Stimulated activated CD4-positive, alpha-beta T cell treated with anti-CD3 and anti-CD28 coated beads, Interleukin-15, amount 100 ng/mL, for 24 hours (primary cell): ENCODE measurements at regions not wholly inside any gene's neighbourhood (a gene's known extent, or its start where the extent isn't known, plus 50 kb on each side); places are given as distances from the start of the nearest gene placed in this dataset.
A peak's percentile ranks its signal among the peaks of the same experiment; 100 is the strongest.

Source experiments
- DNase-seq: peaks from one replicate; pipeline ENCODE4 v3.0.0-alpha.2; 2020

DNA sequence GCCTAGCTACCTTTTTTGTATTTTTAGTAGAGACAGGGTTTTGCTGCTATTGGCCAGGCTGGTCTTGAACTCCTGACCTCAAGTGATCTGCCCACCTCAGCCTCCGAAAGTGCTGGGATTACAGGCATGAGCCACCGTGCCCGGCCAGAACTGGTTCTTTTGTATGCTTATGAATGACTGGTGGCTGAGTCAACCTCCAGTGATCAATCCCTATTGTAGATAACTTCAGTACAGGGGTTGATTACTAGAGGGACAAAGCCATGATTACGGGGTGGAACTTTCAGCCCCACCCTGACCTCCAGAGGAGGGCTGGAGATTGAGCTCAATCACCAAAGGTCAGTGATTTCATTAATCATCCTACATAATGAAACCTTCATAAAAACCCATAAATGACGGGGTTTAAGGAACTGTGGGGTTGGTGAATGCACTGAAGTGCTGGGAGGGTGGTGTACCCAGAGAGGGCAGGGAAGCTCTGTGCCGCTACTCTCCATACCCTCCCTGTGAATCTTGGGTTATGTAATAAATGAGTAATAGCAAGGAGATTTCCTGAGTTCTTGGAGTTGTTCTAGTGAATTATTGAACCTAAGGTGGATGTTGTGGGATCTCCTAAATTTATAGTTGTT, 281.8 kb upstream of the CXCR4 start:
- DNase-seq, result no peak

DNA sequence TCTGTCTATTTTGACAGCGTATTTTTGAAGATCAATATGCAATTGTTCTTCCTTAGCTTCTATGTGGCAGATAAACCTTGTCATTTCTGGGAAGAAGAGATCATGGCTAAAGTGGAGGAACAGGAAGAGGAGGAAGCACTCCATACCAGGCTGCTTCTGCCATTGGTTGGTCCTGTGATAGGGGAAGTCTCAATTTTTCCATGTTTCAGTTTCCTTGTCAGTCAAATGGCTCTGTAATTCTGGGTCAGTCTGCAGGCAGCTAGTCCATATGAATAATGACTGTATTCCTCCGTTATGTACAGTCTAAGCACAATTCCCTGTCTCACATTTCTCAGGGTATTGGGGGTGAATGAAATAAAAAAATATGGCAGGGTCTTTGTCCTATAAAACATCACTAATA, 277.6 kb upstream of the CXCR4 start:
- no peak for DNase-seq

DNA sequence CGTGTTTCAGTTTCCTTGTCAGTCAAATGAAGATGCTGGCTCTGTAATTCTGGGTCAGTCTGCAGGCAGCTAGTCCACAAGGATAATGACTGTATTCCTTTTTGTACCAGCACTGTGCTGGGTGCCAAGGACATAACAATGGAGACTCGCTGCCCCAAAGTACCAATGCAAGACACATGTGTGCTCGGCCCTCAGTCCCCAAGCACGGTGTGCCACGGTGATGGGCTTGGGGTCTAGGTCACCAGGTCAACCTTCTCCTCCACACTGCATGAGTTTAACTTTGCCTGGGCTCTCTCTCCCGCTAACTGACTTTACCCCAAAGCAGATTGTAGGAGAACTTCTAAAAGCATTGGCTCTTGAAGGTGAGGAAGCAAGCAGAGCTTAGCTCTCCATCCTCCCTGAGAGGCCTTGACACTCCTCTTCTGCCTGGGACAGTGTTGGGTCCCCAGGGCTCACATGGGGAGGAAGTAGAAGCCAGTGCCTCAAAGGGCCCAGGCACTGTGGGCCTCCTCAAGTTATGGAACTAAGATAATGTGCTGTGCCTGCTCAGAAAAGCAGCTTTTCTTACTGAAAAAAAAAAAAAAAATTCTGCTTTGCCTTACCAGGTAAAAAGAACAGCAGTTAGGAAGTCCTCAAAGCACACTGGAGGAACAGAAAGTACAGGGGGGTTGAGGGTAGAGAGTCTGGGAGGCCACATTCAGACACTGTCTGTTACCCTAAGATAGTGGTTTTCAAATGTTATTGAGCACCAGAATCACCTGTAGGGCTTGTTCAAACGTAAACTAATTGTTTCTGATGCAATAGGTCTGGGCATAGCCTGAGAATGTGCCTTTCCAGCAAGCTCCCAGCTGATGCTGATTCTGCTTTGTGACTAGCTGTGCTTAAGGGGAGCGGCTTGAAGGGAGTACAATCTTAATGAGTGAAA, 276.4 kb upstream of the CXCR4 start:
- no peak for DNase-seq

DNA sequence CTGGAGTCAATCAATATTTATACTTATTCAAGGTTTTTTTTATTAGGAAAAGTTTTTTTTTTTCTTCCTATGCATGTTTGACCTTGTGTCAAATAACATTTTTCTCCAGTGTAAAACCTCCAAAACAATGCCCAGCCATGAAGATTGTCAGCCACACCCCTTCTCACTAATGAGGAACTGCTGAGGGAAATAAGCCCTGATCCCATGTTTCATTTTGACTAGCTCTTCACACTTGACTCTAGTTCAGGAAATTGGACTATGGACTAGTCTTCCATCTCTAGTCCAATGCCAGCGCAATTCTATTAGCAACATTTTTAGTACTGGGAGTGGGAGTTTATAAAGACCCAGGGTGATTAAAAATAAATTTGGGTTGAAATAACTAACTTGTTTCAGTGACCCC, 275.6 kb upstream of the CXCR4 start:
- DNase-seq, result no peak

DNA sequence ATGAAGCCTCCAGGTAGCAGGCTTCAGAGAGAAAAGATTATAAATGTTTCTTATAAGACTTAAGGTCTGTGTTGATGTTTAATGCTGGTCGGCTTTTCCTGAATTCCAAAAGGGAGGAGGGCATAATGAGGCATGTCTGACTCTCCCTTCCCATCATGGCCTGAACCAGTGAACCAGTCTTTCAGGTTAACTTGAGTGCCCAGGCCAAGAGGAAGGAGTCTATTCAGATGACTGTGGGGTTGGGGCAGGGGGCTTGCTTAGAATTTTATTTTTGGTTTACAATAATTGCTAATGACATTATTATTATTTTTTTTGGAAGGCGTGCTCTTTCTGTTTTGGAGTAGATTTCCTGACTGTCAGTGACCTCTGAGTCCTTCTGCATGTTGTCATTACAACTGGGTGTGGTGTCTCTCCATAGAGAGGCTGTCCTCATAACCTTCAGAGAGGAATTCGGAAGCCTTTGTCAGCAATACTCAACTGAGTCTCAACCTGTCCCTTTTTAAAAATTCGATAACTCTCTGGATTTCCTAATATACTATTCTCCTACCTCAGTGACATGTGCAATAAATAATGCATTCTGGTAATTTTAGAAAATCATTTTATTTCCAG, 275.1 kb upstream of the CXCR4 start:
- DNase-seq, result no peak

DNA sequence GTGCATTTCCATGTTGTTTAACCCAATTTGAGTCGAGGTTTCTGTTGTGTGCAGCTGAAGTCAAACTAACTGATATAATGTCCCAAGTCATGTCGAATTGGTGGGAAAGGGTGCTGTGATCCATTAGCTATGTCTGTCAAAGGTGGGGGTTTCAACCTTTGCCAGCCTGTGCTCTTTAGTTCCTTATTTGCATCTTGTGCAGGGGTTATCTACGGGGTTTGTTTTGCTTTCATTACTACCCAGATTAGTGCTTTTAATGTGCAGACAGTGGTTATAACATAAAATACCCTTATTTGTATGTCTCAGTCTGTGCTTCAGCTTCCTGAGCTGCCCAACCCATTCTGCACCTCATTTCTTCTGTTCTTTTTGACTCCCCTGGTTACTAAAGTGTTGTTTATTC, 271.9 kb upstream of the CXCR4 start:
- DNase-seq, result no peak

DNA sequence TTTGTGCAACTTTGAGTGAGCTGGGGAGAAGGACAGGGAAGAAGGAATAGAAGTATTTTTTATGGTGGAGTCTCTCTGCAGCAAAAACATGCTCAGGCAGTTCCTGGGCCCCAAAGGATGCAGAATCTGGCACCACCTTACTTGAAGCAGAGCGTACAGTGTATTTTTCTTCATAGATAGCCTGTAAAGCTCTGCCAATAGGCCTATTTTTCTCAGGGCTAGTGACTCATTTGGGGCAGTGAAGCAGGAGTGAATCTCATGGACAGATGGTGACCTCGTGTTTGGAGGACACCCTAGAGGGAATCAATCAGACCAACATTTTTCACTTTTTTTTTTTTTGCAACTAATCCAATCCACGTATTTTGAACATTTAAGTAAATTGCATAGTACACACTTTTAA, 268.1 kb upstream of the CXCR4 start:
- no peak for DNase-seq

DNA sequence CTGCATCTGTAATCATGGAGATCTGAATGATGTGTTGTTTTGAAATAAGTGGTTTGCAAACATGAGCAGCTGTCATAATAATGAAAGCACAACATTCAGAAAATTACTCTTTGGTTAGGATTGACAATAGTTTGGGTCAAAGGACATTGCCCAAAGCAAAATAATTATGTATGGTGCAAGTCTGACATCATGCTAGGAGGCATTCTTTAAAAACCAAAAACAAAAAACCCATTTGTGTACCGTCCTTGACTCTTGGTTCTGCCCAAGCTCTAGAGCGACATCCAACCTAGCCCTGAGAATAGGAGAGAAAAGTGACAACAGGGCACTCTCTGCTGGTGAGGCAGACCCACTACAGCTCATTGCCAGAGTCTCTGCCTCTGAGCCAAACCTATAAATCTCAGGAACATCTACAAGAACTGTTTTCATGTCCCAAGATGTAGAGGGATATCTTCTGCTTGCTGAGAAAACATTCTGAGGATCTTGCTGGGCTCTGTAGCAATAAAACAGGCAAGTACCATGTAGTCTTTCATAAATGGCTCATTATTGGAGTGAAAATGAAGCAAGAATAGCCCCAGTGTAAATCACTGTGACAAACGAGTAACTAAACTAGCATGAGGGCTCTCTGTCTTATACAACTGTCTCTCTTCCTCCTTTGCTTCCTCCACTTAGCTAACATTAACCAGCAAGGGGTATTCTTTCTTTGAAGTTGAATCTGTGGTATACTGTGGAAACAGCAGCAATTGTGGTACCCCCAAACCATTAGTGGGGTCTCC, 266.8 kb upstream of the CXCR4 start:
- DNase-seq, result peak; percentile 53

DNA sequence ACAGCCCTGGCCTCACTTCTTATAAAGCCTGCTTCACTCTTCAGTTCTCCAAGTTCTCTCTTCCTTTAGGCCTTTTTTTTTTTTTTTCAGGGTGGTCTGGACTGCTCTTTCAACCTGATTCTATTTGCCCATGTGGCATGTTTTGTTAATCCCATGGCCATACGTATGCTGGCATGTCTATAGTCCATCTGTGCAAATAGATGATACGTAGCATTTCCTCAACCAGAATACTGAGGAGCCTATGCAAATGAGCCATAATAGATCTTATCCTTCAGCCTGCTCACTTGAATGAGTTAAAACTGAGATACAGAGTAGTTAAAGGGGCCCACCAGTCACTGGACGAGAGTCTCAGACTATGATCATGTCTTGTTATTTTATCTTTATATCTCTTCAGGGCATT, 265.2 kb upstream of the CXCR4 start:
- no peak for DNase-seq

DNA sequence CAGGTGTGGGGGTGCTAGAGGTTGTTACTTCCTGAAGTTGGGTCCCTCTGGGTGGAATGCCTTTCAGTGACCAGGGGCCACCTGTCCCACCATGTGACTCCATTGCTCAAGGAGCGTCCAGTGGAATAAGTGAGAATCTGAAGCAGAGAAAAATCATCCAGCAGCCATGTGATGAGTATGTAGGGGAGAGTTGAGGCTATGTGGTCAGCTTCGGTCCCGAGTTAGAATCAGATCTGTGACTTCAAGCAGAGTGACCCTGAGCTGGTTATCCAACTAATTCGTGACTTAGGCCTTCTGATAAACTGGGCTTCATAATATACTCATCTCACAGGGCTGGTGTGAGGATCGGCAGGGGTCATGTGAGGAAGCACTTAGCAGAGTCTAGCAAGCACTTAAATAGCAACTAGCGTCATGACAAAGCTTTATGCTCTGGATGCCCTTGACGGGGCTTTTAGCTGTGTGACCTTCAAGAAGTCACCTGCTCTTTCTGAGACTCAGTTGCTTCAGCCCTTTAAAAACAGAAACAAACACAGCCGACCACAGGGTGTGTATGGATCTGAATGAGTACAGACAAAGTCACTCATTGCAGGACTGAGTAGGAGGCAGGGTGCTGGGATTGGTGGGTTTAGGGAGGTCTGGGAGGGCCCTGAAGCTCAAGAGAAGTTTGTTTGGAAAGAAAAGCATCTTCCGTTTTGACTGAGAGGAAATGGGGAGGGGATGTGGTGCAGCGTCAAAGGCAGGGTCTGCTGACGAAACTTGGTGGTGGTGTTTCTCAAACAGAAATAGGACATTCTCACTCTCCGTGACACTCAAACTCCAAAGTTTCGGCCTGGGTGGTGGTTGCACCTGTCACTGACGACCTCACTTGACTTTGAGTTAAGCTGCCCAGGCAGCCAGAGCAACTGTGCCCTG, 264.0 kb upstream of the CXCR4 start:
- DNase-seq, result peak; percentile 84

DNA sequence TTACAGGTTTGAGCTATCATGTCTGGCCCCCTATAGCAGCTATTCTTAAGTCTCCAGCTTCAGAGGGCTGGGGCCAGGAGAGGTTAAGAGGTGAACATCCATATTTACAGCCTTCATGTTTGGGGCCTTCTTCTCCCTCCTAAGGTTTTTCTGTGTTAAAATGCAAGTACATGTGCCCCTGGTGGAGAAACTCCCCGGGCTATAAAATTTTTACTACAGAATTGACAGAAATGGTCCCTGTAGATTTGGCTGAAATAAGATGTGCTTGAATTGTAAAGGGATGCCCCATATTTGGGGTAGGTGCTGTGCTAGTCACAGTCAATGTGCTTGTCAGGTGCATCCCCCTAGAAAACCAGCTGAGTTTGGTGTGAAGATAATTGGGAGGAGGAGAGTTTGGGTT, 263.3 kb upstream of the CXCR4 start:
- no peak for DNase-seq

DNA sequence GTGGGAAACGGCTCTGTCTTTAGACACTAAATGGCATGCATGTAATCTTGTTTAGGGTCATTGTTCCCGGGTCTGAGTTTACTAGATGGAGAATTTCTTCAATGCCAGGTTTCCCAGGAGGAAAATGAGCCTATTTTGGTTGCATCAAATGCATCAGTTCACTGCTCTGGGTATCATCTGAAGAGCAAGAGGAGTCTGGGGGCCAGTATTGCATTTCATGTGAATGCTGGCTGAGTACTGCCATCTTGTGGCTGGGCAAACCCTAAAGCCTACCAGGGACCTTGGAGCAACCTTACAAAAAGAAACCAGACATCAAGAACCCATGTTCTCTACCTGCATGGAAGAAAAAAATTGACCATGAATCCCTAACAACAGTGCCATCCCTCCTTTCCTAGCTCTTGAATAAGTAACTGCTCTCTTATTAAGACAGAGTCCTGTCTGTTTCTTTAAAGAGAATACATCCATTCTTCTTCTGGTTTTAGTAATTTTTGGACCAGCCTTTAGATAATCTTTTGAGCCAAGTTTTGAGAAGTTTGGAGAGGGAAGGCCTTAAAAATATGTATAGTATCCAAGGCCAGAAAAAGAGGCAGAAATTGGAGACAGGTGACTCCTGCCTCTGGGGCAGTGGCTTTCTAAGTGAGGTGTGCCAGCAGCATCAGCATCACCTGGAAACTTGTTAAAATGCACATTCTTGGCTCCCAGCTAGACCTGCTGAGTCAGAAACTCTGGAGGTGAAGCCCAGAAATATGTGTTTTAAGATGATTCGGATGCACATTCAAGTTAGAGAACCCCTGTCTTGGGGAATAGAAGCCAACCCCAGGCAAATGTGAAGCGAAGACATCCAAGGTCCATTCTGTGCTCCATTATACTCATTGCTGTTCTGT, 261.0 kb upstream of the CXCR4 start:
- peak; percentile 81 for DNase-seq

DNA sequence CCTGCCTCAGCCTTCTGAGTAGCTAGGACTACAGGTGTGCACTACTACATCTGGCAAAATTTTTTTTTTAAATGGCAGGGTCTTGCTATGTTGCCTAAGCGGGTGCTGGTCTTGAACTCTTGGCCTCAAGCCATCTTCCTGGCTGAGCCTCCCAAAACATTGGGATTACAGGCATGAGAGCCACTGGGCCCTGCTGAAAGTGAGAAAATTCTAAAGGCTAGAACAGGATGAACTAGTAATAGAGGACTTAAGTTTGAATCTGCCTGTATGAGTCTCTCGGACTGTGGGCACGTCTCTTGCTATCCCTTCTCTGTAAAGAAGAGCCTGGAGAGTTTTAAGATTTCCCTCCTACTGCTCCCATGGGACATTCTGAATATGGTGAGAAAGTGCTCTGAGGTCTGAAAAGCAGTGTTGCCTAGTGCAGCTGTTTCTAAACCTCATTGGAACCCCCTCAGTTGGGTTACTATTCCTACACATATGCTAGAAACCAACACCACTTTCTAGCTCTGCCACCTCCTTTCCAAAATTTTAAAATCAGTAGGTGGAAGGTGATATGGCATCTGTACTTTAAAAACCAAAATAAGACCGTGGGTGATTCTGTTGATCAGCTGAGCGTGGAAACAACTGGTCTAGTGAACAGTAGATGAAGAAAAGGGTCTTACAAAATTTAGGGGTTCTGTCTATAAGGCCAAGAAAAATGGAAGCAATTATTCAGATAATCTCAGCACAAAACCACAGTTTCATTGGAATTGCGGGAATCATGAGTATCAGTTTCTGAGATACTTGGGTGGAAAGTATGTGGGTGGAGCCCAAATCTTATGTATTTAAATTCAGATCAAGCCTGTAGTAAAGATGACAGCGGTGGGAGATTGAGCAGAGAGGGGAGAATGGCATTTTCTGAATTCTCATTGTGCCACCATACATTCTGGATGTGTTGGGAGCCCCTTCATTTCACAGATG, 259.8 kb upstream of the CXCR4 start:
- DNase-seq, result no peak

DNA sequence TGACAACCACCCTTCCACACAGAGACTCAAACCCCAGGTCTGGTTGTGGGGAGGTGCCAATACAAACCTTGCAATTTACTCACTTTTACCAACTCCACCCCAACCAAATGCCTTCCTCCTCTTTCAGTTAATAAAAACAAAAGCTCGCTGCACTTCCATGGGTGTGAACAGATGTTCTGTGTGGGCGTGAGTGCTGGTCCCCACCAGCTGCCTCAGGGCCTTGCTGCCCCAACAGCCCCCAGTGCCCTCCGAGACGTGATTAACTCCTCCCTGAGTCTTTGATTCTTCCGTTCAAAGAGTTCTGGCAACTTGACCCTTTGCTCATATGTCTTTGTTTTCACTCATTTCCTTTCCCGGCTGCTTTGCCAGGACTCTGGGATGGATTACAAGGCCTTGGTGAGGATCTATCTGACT, 258.9 kb upstream of the CXCR4 start:
- DNase-seq, result no peak

DNA sequence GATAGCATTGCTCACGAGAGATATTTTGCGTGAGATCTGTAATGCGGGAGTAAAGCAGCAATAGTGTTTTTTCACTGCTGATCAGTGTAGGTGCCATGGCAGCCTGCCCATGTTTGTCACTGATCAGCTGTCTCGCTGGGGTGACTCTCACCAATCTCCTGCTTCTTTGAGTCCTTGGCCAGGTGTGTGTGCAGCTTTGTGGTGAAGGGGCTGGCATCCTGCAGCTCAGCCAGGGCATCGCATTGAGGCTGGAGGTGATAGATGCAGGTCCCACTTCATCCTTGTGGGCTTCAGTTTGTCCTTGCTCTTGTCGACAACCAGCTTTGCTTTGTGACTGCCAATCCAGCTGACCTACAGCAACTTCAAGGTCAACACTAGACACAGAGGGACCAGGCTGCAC, 258.3 kb upstream of the CXCR4 start:
- DNase-seq, result no peak

DNA sequence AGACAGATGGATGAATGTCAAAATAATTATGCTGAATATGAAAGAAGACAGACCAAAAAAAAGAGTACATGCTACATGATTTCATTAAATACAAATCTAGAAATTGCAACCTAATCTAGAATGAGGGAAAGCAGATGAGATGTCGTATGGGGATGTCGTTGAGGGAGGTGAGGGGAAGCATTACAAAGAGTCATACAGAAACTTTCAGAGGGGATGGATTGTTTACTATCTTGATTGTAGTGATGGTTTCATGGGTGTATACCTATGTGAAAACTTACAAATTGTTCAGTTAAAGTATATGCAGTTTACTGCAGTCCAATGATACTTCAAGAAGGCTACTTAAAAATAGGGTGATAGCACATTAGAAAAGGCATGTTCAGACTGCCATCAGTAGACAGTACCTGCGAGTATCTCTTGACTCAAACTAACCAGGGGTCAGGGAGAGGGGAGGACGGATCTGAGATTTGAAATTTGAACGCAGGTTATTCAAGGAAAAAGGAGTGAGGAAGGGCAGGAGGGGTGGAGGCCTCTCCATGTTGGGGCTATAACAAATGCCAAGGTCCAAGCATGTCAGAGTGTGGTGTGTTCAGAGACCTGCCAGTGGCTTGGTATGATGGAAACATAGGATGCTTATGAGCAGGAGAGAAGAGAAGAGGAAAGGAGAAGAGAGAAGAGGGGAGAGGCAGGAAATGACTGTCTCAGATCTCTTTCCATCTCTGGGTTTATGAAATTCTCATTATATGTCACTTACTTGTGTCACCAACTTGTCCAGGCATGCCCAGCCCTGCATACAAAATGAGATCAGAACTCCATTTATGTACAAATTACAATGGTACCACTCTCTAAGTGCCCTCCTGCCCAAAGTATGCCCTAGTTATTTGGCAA, 257.3 kb upstream of the CXCR4 start:
- peak; percentile 58 for DNase-seq

DNA sequence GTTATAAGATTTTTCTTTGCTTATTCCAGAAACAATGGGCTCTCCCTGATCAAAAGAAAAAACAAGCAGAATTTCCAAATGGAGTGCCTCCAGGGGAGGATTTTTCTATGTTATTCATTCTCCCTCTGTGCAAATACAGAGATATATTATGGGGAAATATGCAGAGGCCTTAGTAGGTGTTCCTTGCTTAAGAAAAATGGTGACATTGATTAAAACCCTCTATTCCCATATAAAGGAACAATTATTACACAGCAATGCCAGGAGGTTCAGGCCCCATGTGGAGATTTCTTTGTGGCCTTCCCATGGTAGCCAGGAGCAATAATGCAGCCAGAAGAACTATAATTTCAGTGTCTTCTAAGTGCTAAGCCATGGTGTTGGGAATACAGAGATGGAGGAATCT, 255.9 kb upstream of the CXCR4 start:
- no peak for DNase-seq

DNA sequence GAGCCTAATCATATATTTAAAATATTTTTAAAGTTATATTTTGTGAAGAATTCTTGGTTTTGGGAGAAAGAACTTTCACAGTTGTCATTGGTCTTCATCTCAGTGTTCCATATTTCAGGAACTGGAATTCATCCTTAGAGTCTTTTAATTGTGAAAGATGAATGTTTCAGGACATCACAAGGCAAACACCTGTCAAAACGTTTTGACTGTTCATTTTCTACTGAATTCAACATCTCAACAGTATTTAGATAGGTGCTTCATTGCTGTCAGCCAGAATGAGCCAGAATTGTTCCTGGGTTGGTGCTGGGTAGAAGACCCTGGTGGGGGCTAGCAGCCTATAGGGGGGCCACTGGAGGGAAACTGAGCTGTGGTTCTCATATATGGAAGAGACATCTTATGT, 255.1 kb upstream of the CXCR4 start:
- no peak for DNase-seq

DNA sequence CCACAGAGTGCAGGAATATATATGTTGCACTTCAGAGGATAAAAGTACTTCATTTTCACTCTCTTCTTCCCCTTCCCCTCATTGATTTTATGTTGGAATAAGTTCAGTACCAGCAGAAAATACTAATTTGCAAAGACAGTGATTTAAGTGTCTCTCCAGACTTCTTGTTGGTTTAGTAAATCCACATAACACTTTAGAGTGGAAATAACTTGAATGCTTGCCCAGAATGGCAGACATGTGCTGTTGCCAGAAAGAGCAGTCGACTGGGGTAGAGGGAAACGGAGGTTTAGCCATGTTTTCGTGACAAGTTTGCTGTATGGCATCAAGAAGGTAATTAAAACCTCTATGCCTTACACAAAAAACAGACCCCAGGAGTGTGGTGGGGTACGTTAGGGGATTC, 246.0 kb upstream of the CXCR4 start:
- no peak for DNase-seq
